Muscle of back (tissue), 3 donors: ENCODE measurements at regions not wholly inside any gene's neighbourhood (a gene's known extent, or its start where the extent isn't known, plus 50 kb on each side); places are given as distances from the start of the nearest gene placed in this dataset.

ENCODE experiments used
- DNase-seq, 3 donors: peaks; one replicate each; pipeline versions ENCODE4 v3.0.0 to v3.0.0-alpha.2; 2013

- DNase-seq: no peak
These were observed 579.5 kb downstream of the MBD2 start for GRCh38 chr18:53644799-53645471.

GRCh38 chr18:53639687-53640086 is 584.8 kb downstream of the MBD2 start:
- no peak for DNase-seq

GRCh38 chr18:53629337-53629736 is 595.1 kb downstream of the MBD2 start:
- no peak for DNase-seq

- no peak for DNase-seq
These were observed 598.4 kb downstream of the MBD2 start for GRCh38 chr18:53625997-53626599.

DNA sequence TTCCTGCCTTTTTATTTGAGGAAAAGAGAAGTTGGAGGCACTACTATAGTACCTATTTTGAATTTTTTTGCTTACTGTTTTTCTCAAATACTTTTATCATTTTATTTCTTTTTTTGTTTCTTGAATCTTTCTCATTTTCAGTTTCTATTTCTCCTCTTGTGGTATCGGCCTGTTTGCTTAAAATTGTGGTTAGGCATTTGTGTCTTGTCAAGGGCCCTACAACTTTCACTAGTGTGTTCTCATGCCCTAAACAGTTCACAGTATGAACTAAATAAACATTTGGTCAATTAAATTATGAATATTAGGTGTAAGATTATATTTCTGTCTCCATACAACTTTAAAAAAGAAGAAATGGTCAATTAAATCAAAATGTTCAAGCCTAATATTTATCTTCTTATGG is 613.5 kb downstream of the MBD2 start:
- DNase-seq: no peak

GRCh38 chr18:53606792-53607191 is 617.7 kb downstream of the MBD2 start:
- no peak for DNase-seq

GRCh38 chr18:53605198-53605597 is 619.3 kb downstream of the MBD2 start:
- no peak for DNase-seq

DNA sequence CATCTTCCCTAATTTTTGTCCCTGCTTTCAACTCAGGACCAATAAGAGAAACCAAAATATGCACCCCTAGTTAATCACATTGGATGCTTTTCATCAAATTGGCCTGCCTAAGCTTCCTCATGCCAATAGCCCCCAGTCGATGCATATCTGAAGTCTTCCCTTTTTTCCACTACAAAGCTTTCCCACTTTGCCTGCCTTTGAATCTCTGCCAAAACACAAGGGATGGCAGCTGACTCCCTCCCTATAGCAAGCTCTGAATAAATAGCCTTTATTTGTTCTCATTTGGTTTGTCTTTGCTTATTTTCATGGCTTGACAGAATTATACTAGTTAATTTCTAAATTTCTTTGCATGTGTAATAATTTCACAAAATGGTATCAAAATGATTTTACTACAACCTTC is 621.2 kb downstream of the MBD2 start:
- DNase-seq: no peak

GRCh38 chr18:53601344-53601743 is 623.1 kb downstream of the MBD2 start:
- no peak for DNase-seq

GRCh38 chr18:53586923-53587322 is 637.5 kb downstream of the MBD2 start:
- no peak for DNase-seq
